H9 (cell line): ENCODE measurements at regions not wholly inside any gene's neighbourhood (a gene's known extent, or its start where the extent isn't known, plus 50 kb on each side); places are given as distances from the start of the nearest gene placed in this dataset.

Experiments
- DNase-seq: peaks from one replicate; pipeline ENCODE4 v3.0.0-alpha.2; 2017
- H2AFZ ChIP-seq: one replicate; pipeline ENCODE4 v1.6.1; 2013; ENCODE audit warnings: mild to moderate bottlenecking, low read length, control low read depth, moderate library complexity
- H2AK5ac ChIP-seq: 2 replicates; pipeline ENCODE4 v1.6.1; 2013; ENCODE audit warnings: low read length, control low read depth, mixed read lengths; ENCODE audit not compliant: insufficient read length
- H2BK120ac ChIP-seq: one replicate; pipeline ENCODE4 v1.6.1; 2013; ENCODE audit warnings: low read depth, mild to moderate bottlenecking, low read length, control low read depth, inconsistent platforms; ENCODE audit not compliant: poor library complexity, severe bottlenecking
- H2BK12ac ChIP-seq: 2 replicates; pipeline ENCODE4 v1.6.1; 2013; ENCODE audit warnings: low read length, control low read depth, mixed read lengths, low read depth; ENCODE audit not compliant: insufficient read length
- H2BK15ac ChIP-seq: 2 replicates; pipeline ENCODE4 v1.6.1; 2013; ENCODE audit warnings: low read depth, low read length, control low read depth
- H2BK20ac ChIP-seq: one replicate; pipeline ENCODE4 v1.6.1; 2013; ENCODE audit warnings: low read depth, mild to moderate bottlenecking, low read length, control low read depth, inconsistent platforms; ENCODE audit not compliant: poor library complexity, severe bottlenecking
- H2BK5ac ChIP-seq: 2 replicates; pipeline ENCODE4 v1.6.1; 2013; ENCODE audit warnings: low read length, control low read depth, mixed read lengths; ENCODE audit not compliant: insufficient read length
- H3K14ac ChIP-seq: 2 replicates; pipeline ENCODE4 v1.6.1; 2013; ENCODE audit warnings: low read length, control low read depth; ENCODE audit not compliant: insufficient read depth
- H3K18ac ChIP-seq: 2 replicates; pipeline ENCODE4 v1.6.1; 2013; ENCODE audit warnings: low read depth, mild to moderate bottlenecking, mixed read lengths, low read length, control low read depth; ENCODE audit not compliant: insufficient read length
- H3K23ac ChIP-seq: 2 replicates; pipeline ENCODE4 v1.6.1; 2013; ENCODE audit warnings: low read length, control low read depth, mixed read lengths, low read depth; ENCODE audit not compliant: insufficient read length
- H3K23me2 ChIP-seq: 2 replicates; pipeline ENCODE4 v1.6.1; 2013; ENCODE audit warnings: low read depth, mild to moderate bottlenecking, mixed read lengths, low read length, control low read depth; ENCODE audit not compliant: insufficient read length, poor library complexity, severe bottlenecking
- H3K27ac ChIP-seq: 2 replicates; pipeline ENCODE4 v1.5.1; 2013; ENCODE audit warnings: low read length, control low read depth, mixed read lengths, low read depth; ENCODE audit not compliant: insufficient read length
- H3K27me3 ChIP-seq: 2 replicates; pipeline ENCODE4 v1.6.1; 2013; ENCODE audit warnings: low read length, control low read depth, inconsistent platforms; ENCODE audit not compliant: insufficient read depth
- H3K4ac ChIP-seq: 2 replicates; pipeline ENCODE4 v1.6.1; 2013; ENCODE audit warnings: low read depth, mild to moderate bottlenecking, control low read depth, inconsistent platforms, low read length, moderate library complexity
- H3K4me1 ChIP-seq: 2 replicates; pipeline ENCODE4 v1.6.1; 2013; ENCODE audit warnings: low read length, control low read depth, inconsistent platforms; ENCODE audit not compliant: insufficient read depth
- H3K4me2 ChIP-seq: 2 replicates; pipeline ENCODE4 v1.6.1; 2013; ENCODE audit warnings: low read length, control low read depth, mixed read lengths; ENCODE audit not compliant: insufficient read length, insufficient read depth
- H3K56ac ChIP-seq: 2 replicates; pipeline ENCODE4 v1.6.1; 2013; ENCODE audit warnings: low read depth, mild to moderate bottlenecking, mixed read lengths, low read length, control low read depth; ENCODE audit not compliant: insufficient read length
- H3K79me1 ChIP-seq: 2 replicates; pipeline ENCODE4 v1.6.1; 2013; ENCODE audit warnings: low read depth, mild to moderate bottlenecking, moderate library complexity, low read length, control low read depth, inconsistent platforms; ENCODE audit not compliant: insufficient read depth, poor library complexity, severe bottlenecking
- H3K79me2 ChIP-seq: 2 replicates; pipeline ENCODE4 v1.6.1; 2013; ENCODE audit warnings: low read length, control low read depth, inconsistent platforms; ENCODE audit not compliant: insufficient read depth
- H3K9ac ChIP-seq: 2 replicates; pipeline ENCODE4 v1.6.1; 2013; ENCODE audit warnings: low read length, control low read depth, mixed read lengths; ENCODE audit not compliant: insufficient read length; ENCODE audit errors: extremely low read depth
- H3K9me3 ChIP-seq: one replicate; pipeline ENCODE4 v1.6.1; 2013; ENCODE audit warnings: low read depth, low read length, inconsistent platforms; ENCODE audit not compliant: control insufficient read depth
- H3T11ph ChIP-seq: one replicate; pipeline ENCODE4 v1.6.1; 2013; ENCODE audit warnings: mild to moderate bottlenecking, low read length, control low read depth, inconsistent platforms
- H4K20me1 ChIP-seq: one replicate; pipeline ENCODE4 v1.6.1; 2013; ENCODE audit not compliant: control insufficient read depth, insufficient read length, insufficient read depth
- H4K5ac ChIP-seq: 2 replicates; pipeline ENCODE4 v1.6.1; 2013; ENCODE audit warnings: low read depth, mild to moderate bottlenecking, mixed read lengths, low read length, control low read depth; ENCODE audit not compliant: insufficient read length
- H4K8ac ChIP-seq: replicated peaks from 2 replicates; pipeline ENCODE4 v1.6.1; 2013; ENCODE audit warnings: low read length, control low read depth, mixed read lengths, low read depth; ENCODE audit not compliant: insufficient read length
- H4K91ac ChIP-seq: 2 replicates; pipeline ENCODE4 v1.6.1; 2013; ENCODE audit warnings: low read depth, mild to moderate bottlenecking, moderate library complexity, mixed read lengths, low read length, control low read depth; ENCODE audit not compliant: insufficient read length
- H3K27ac Mint-ChIP-seq, 3 experiments: 2 replicates in 2 of 3; 3 replicates in 1 of 3; pipeline ENCODE4 v1.8.0; 2020 to 2021; ENCODE audit warnings: mixed read lengths in 3 of 3, mild to moderate bottlenecking in 1 of 3, moderate library complexity in 1 of 3
- H3K27me3 Mint-ChIP-seq: 2 replicates; pipeline ENCODE4 v1.8.0; 2021; ENCODE audit warnings: low read depth, mild to moderate bottlenecking, moderate library complexity, mixed read lengths
- H3K36me3 Mint-ChIP-seq, 3 experiments: 2 replicates in 2 of 3; 3 replicates in 1 of 3; pipeline ENCODE4 v1.8.0; 2020 to 2021; ENCODE audit warnings: low read depth in 3 of 3, mixed read lengths in 3 of 3; ENCODE audit not compliant: insufficient read depth in 1 of 3
- H3K4me1 Mint-ChIP-seq, 2 experiments: 2 replicates each; pipeline ENCODE4 v1.8.0; 2020; ENCODE audit warnings: mixed read lengths in 2 of 2
- H3K4me3 Mint-ChIP-seq, 2 experiments: 2 replicates in 1 of 2; 3 replicates in 1 of 2; pipeline ENCODE4 v1.8.0; 2020 to 2021; ENCODE audit warnings: mild to moderate bottlenecking in 2 of 2, mixed read lengths in 2 of 2, moderate library complexity in 1 of 2
- H3K9me3 Mint-ChIP-seq, 2 experiments: 2 replicates in 1 of 2; 3 replicates in 1 of 2; pipeline ENCODE4 v1.8.0; 2020; ENCODE audit warnings: mild to moderate bottlenecking in 2 of 2, mixed read lengths in 2 of 2, moderate library complexity in 1 of 2
- CTCF ChIP-seq: fragments of 200-600 bp; sonication (generic); conservative IDR thresholded peaks from 3 replicates; pipeline ENCODE4 v1.8.0; 2021; ENCODE audit warnings: antibody characterized with exemption, mild to moderate bottlenecking
- WGBS: extraction: QIAGEN DNeasy Blood & Tissue Kit; methylation state at CpG from one replicate; pipeline ENCODE4 v1.1.7; 2013; ENCODE audit warnings: missing lambda C conversion rate, low lambda C conversion rate, mixed read lengths; ENCODE audit not compliant: insufficient read length; ENCODE audit errors: extremely low coverage; 5-methylcytosine and 5-hydroxymethylcytosine counted together

GRCh38 chr1:58262702-58263101 is 283.8 kb downstream of the OMA1 start:
- Histone ChIP-seq H2AK5ac (no peak overlapping the region), H3K79me1 (no peaks in the 10 kb centered on the region), H3K79me2 (no peaks in the 10 kb centered on the region), H2BK120ac (no peak overlapping the region), H2AFZ (no peak overlapping the region), H4K91ac (no peak overlapping the region), H4K8ac (no peak overlapping the region), H2BK12ac (no peak overlapping the region), H2BK15ac (no peak overlapping the region), H4K20me1 (no peaks in the 10 kb centered on the region), H3K27ac (no peak overlapping the region), H4K5ac (no peak overlapping the region), H3K4me2 (no peak overlapping the region), H3K9me3 (no peaks in the 10 kb centered on the region), H3K9ac (no peak overlapping the region), H3K4ac (no peak overlapping the region), H3K23me2 (no peaks in the 10 kb centered on the region), H2BK5ac (no peak overlapping the region), H2BK20ac (no peak overlapping the region), H3K4me1 (no peaks in the 10 kb centered on the region), H3K27me3 (no peaks in the 10 kb centered on the region), H3K14ac (no peak overlapping the region), H3K23ac (no peak overlapping the region), H3K56ac (no peak overlapping the region), H3T11ph (no peak overlapping the region), H3K18ac (no peak overlapping the region)
- no peak overlapping the region for H3K4me3 Mint-ChIP-seq
- no CpG with 5 or more reads among the region's 2 CpGs for WGBS
- H3K36me3 Mint-ChIP-seq = no peaks in the 10 kb centered on the region; a peak in 1 of 7 replicates
- no peak for TF ChIP-seq CTCF
- H3K9me3 Mint-ChIP-seq = no peaks in the 10 kb centered on the region
- H3K27me3 Mint-ChIP-seq = peaks cover 4% of the 10 kb centered on the region
- no peak for DNase-seq
- H3K27ac Mint-ChIP-seq = no peak overlapping the region
- peaks cover 4 to 7% of the 10 kb centered on the region in 2 experiments for H3K4me1 Mint-ChIP-seq
